A673 (cell line): ENCODE measurements at regions not wholly inside any gene's neighbourhood (a gene's known extent, or its start where the extent isn't known, plus 50 kb on each side); places are given as distances from the start of the nearest gene placed in this dataset.
A peak's percentile ranks its signal among the peaks of the same experiment; 100 is the strongest.

Experiments
- EZH2 ChIP-seq: fragments of 200-600 bp; sonication (generic); IDR thresholded peaks from 2 replicates; pipeline ENCODE4 v1.6.1; 2017; ENCODE audit warnings: borderline replicate concordance, low read depth, mild to moderate bottlenecking, mixed read lengths, antibody characterized with exemption, low read length; ENCODE audit not compliant: poor library complexity, severe bottlenecking
- TF ChIP-seq, protein P1 (sequence below): fragments of 300-800, 200-600 bp; sonication (generic); conservative IDR thresholded peaks from 2 replicates; pipeline ENCODE4 v1.5.1; 2017; ENCODE audit warnings: low read depth, mild to moderate bottlenecking, antibody characterized with exemption, low read length, moderate library complexity, mixed read lengths

DNA sequence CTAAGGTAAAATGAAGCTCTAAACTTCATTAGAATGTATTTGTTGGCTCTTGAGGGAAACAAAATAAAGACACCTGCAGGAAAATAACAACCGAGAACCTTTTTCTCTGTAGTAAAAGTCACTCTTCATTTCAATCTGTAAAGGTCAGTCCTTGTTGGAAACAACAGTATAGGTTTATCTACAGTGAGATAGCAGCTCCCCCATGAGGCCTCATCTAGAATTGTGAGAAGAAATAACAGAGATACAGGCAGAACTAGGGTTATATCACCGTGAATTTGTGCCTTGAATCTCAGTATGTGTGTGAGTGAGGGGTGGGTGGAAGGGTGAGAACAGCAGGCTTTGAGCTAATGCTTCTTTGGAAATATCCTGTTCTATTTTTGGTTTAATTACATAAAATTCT is 107.8 kb upstream of the FMR1 start:
- TF ChIP-seq, protein P1, sequence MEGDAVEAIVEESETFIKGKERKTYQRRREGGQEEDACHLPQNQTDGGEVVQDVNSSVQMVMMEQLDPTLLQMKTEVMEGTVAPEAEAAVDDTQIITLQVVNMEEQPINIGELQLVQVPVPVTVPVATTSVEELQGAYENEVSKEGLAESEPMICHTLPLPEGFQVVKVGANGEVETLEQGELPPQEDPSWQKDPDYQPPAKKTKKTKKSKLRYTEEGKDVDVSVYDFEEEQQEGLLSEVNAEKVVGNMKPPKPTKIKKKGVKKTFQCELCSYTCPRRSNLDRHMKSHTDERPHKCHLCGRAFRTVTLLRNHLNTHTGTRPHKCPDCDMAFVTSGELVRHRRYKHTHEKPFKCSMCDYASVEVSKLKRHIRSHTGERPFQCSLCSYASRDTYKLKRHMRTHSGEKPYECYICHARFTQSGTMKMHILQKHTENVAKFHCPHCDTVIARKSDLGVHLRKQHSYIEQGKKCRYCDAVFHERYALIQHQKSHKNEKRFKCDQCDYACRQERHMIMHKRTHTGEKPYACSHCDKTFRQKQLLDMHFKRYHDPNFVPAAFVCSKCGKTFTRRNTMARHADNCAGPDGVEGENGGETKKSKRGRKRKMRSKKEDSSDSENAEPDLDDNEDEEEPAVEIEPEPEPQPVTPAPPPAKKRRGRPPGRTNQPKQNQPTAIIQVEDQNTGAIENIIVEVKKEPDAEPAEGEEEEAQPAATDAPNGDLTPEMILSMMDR = peak; percentile 61
- TF ChIP-seq EZH2 = no peak
